HG03025 (cell line): ENCODE measurements at regions not wholly inside any gene's neighbourhood (a gene's known extent, or its start where the extent isn't known, plus 50 kb on each side); places are given as distances from the start of the nearest gene placed in this dataset.
"Not testable (repeated sequence)": the region's sequence is repeated elsewhere in the genome, so short reads cannot be mapped to it uniquely, and the experiment has no call there.

Experiments
- ATAC-seq: cut with Tn5 transposase; IDR thresholded peaks from one replicate; pipeline ENCODE4 v1.9.1; 2021; ENCODE audit warnings: mild to moderate bottlenecking, moderate library complexity; ENCODE audit not compliant: unreplicated experiment, low FRiP score

GRCh38 chr17:30731210-30732132, 93.0 kb downstream of the CRLF3 start:
- peak; percentile 71 for ATAC-seq

DNA sequence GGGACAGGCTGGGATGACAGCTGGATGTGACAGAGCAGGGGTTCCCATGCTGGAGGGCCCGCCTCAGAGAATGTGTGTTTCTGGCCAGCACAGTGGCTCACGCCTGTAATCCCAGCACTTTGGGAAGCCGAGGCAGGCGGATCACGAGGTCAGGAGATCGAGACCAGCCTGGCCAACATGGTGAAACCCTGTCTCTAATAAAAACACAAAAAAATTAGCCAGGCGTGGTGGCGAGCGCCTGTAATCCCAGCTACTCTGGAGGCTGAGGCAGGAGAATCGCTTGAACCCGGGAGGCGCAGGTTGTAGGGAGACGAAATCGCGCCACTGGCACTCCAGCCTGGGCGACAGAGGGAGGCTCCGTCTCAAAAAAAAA, 93.7 kb downstream of the CRLF3 start:
- ATAC-seq: not testable (repeated sequence)

DNA sequence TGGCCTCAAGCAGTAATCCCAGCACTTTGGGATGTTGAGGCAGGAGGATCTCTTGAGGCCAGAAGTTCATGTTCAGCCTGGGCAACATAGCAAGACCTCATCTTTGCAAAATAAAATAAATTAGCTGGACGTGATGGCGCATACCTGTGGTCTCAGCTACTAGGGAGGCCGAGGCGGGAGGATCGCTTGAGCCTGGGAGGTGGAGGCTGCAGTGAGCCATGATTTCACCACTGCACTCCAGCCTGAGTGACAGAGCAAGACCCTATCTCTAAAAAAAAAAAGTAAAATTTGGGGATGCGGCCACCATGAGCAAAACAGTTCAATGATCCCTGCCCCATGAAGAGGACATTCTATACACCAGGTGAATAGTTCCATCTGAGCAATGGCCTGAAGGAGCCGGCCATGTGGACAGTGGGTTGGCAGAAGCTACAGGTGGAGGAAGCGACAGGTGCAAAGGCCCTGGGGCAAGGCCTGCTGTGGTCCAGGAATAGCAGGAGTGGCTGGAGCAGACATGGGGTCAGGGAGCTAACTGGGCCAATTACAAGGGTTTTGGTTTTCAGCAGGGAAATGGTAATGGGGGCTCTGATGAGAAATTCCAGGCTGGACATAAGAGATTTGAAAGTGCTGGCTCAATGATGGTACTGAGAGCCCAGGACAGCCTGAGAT, 94.2 kb downstream of the CRLF3 start:
- not testable (repeated sequence) for ATAC-seq

DNA sequence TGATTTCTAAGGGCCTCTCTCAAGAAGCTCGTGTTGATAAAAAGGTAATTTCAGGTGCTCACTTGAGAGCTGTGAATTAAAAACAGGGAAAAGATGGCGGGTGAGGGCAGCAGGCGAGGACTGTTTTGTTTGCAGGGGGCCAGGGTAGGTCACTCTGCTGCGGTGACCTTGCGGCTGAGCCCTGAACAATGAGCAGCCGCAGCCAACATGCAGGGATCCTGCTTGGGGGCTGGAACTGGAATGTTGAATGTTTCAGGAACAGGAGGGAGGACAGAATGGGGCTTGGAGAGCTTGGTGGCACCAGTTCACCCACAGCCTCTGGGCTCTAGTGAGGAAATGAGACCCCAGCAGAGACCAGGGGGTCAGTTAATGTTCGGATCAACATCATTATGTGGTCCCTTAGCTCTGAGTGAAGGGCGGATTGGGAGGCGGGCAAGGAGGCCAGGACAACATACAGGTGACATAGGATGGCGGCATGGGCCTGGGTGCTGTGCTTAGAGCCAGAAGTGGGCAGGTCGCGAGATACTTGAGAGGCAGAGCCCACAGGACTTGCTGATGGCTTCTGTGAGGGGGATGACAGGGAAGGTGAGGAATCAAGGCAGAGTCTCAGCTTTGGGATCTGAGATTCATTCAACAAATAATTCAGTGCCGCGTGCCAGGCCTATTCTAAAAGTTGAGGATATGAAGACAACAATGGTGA, 94.9 kb downstream of the CRLF3 start:
- ATAC-seq: not testable (repeated sequence)

DNA sequence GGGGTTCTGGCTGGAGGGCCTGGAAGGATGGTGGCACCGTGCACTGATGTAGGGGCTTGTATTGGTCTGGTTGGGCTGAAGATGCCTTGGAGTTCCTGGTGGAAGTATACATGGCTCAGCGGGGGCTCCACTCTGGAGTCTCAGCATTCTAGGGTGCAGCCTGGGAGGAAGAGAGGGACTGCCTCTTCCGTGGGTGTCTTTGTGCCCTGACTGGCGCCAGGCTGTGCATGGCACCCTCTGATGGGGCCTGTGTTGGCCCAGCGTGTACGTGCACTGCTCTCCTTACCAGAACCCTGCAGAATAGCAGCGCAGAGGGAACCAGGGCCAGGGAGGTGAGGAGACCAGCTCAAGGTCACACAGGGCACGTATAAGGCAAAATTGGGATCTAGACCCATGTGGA, 97.0 kb downstream of the CRLF3 start:
- not testable (repeated sequence) for ATAC-seq

GRCh38 chr17:30726734-30727133, 97.8 kb downstream of the CRLF3 start:
- not testable (repeated sequence) for ATAC-seq

GRCh38 chr17:30726310-30726709, 98.2 kb downstream of the CRLF3 start:
- not testable (repeated sequence) for ATAC-seq

DNA sequence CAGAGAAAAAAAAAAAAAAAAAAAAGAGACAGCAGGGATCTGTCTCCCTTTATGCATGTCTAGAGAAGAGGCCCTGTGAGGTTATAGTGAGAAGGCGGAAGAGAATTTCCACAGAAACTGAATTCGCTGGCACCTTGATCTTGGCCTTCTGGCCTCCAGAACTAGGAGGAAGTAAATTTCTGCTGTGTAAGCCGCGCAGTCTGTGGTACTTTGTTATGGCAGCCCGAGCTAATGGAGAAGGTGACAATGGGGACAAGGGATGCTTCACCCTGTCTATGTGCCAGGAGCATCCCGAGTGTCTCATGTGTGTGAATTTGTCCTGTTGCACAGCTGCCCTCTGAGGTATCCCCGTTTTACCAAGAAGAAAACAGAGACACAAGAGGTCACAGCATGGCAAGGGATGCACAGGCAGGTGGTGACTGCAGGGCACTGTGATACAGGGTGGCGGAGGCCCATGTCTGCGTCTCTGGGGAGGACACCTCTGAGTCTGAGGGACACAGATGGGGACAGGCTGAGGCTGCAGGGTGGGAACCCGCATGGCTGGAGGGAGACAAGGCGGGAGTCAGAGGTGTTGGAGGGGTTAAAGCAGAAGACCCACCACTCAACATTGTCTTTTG, 100.3 kb downstream of the CRLF3 start:
- ATAC-seq: not testable (repeated sequence)

- ATAC-seq: not testable (repeated sequence)
These were observed 102.2 kb downstream of the CRLF3 start for GRCh38 chr17:30722114-30722780.

DNA sequence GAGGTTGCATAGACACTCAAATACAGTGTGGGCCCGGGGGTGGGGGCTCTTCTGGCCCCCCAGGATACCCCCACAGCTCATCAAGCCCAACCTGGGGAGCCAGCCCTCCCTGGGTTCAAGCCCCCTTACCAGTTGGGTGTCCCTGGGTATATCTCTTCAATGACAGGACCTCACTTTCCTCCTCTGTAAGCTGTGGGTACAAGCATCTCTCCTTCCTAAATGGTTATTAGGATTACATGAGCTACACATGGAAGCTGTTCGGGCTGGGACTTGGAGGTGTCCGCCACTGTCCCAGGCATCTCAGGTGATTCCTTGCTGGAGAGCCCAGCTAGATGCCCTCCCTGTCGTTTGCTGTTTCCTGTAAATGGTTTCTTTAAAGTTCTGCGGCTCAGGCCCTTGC, 103.5 kb downstream of the CRLF3 start:
- ATAC-seq: not testable (repeated sequence)

GRCh38 chr17:30720013-30720471, 104.5 kb downstream of the CRLF3 start:
- ATAC-seq: no peak

DNA sequence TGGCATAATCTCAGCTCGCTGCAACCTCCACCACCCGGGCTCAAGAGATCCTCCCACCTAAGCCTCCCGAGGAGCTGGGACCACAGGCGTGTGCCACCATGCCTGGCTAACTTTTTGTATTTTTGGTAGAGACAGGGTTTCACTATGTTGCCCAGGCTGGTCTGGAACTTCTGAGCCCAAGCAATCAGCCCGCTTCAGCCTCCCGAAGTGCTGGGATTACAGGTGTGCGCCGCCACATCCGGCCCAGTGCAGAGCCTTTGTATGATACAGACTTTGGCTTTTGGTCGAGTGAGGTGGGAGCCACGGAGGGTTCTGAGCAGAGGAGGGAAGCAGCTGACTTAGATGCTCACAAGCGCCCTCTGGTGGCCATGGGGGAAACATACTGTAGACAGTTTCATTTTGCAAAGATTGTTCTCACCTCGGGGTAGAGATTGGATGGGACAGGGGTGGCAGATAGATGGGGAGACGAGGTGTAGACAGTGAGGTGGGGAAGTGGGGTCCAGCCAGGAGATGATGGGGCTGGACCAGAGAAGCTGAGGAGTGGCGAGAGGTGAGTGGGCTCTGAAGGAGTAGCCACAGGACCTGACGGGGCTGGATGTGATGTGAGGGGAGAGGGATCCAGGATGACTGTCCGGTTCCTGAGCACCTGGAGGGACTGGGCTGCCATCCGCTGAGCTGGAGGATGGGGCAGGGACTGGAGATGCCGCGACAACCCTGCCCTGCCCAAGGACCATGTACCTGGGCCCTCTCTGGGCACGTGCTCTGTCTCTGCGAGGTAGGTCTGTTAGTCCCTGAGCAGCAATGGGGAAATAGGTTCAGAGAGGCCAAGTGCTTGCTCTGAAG, 105.1 kb downstream of the CRLF3 start:
- ATAC-seq: not testable (repeated sequence)

GRCh38 chr17:30718691-30719090, 105.8 kb downstream of the CRLF3 start:
- ATAC-seq: not testable (repeated sequence)

DNA sequence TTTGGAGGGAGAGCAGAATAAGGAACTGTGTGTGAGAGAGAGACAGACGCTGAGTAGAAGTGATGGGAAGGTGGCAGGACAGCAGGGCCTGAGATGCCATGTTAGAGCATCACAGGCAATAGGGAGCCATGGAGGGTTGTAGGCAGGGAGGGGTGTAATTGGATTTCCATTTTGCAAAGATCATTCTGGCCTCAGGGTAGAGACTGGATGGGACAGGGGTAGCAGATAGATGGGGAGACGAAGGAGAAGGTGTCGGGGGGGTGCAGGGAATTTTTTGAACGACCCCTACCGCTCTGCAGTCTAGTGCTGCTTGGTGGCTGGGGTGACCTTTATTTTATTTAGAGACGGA, 106.4 kb downstream of the CRLF3 start:
- not testable (repeated sequence) for ATAC-seq

- no peak for ATAC-seq
These were observed 107.0 kb downstream of the CRLF3 start for GRCh38 chr17:30717291-30718098.

GRCh38 chr17:30716461-30717290, 107.8 kb downstream of the CRLF3 start:
- no peak for ATAC-seq

DNA sequence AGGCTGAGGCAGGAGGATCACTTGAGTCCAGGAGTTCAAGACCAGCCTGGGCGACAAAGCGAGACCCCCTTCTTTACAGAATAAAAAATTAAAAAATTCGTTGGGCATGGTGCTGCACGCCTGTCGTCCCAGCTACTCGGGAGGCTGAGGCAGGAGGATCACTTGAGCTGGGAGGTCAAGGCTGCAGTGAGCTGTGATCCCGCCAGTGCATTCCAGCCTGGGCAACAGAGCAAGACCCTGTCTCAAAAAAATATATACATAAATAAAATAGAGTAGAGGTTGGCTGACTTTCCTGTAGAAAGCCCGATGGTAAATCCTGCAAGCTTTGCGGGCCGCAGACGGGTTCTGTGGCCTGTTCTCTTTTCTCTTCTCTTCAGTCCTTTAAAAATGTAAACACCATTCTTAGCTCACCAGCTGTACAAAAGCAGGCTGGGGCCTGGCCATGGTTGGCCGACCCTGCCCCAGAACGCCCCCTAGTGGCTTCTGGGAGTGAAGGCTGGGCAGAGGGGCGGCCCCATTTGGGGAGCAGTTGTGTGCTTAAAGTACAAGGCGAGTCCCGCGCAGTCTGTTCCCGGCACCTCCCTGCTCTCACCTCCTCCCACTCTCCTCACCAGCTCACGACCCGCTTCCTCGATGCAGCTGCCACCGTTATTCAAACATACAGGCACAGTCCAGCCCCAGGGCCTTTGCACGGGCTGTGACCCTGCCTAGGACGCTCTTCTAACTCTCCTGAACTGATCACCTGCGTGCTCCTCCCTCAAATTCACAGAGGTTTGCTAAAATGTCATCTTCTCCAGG, 109.5 kb downstream of the CRLF3 start:
- not testable (repeated sequence) for ATAC-seq
